SK-N-SH (cell line): ENCODE measurements at regions not wholly inside any gene's neighbourhood (a gene's known extent, or its start where the extent isn't known, plus 50 kb on each side); places are given as distances from the start of the nearest gene placed in this dataset.
A peak's percentile ranks its signal among the peaks of the same experiment; 100 is the strongest.

Experiments used
- CHD2 ChIP-seq: fragments of 150-350 bp; IDR thresholded peaks from 2 replicates; pipeline ENCODE4 v1.6.1; 2018; ENCODE audit warnings: low read length; ENCODE audit not compliant: partially characterized antibody
- EZH2phosphoT487 ChIP-seq: fragments of 200-600 bp; sonication (generic); IDR thresholded peaks from 2 replicates; pipeline ENCODE4 v1.6.1; 2017; ENCODE audit warnings: low read depth, mixed run types, mild to moderate bottlenecking, antibody characterized with exemption, moderate library complexity, borderline replicate concordance
- POLR2AphosphoS5 ChIP-seq: IDR thresholded peaks from 2 replicates; pipeline ENCODE4 v1.6.1; 2012; ENCODE audit warnings: low read depth, low read length
- TF ChIP-seq, protein P1 (sequence below): fragments of 200-600 bp; sonication (generic); IDR thresholded peaks from 2 replicates; pipeline ENCODE4 v1.6.1; 2017; ENCODE audit warnings: antibody characterized with exemption, mild to moderate bottlenecking, moderate library complexity

GRCh38 chr18:27861539-27861938 lies 315.4 kb downstream of the CDH2 start:
- TF ChIP-seq, protein P1, sequence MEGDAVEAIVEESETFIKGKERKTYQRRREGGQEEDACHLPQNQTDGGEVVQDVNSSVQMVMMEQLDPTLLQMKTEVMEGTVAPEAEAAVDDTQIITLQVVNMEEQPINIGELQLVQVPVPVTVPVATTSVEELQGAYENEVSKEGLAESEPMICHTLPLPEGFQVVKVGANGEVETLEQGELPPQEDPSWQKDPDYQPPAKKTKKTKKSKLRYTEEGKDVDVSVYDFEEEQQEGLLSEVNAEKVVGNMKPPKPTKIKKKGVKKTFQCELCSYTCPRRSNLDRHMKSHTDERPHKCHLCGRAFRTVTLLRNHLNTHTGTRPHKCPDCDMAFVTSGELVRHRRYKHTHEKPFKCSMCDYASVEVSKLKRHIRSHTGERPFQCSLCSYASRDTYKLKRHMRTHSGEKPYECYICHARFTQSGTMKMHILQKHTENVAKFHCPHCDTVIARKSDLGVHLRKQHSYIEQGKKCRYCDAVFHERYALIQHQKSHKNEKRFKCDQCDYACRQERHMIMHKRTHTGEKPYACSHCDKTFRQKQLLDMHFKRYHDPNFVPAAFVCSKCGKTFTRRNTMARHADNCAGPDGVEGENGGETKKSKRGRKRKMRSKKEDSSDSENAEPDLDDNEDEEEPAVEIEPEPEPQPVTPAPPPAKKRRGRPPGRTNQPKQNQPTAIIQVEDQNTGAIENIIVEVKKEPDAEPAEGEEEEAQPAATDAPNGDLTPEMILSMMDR = no peak
- TF ChIP-seq POLR2AphosphoS5 = no peak
- no peak for TF ChIP-seq EZH2phosphoT487
- TF ChIP-seq CHD2 = peak; percentile 60
